ENCODE measurements at regions not wholly inside any gene's neighbourhood (a gene's known extent, or its start where the extent isn't known, plus 50 kb on each side); places are given as distances from the start of the nearest gene placed in this dataset.
A peak's percentile ranks its signal among the peaks of the same experiment; 100 is the strongest.

- Histone ChIP-seq H3K9me3 (no peaks in the 10 kb centered on the region), H3K4me3 (replicated peaks in 1 of 3) (no peak overlapping the region), H3K27ac (no peak overlapping the region), H3K36me3 (no peaks in the 10 kb centered on the region), H3K4me1 (peaks cover 0 to 5% of the 10 kb centered on the region in 2 donors), H3K27me3 (no peaks in the 10 kb centered on the region)
- no peak for DNase-seq
- whole genome bisulfite sequencing, 2 donors = 94 to 100% methylated on average over 1 of the region's 1 CpG
- TF ChIP-seq CTCF (IDR thresholded peaks at IDR 0.05) = no peak
- TF ChIP-seq POLR2A (IDR thresholded peaks at IDR 0.05) = no peak
- intact Hi-C loops (cut with DNase I) = no loop called here
These were observed 1020.4 kb upstream of the FBXO33 start for GRCh38 chr14:40452674-40453073.

- Histone ChIP-seq H3K9me3 (no peaks in the 10 kb centered on the region), H3K27ac (no peak overlapping the region), H3K36me3 (no peaks in the 10 kb centered on the region), H3K4me3 (replicated peaks in 1 of 3) (no peak overlapping the region), H3K27me3 (no peaks in the 10 kb centered on the region), H3K4me1 (no peaks in the 10 kb centered on the region)
- 27 to 41% methylated on average over 3 of the region's 3 CpGs for whole genome bisulfite sequencing, 2 donors
- intact Hi-C loops (cut with DNase I) = no loop called here
- peak; percentile 85 to 86 for DNase-seq
- no peak for TF ChIP-seq POLR2A (IDR thresholded peaks at IDR 0.05)
- TF ChIP-seq CTCF (IDR thresholded peaks at IDR 0.05) = no peak
These were observed 1014.8 kb upstream of the FBXO33 start for GRCh38 chr14:40447017-40447416.

- Histone ChIP-seq H3K27ac (no peak overlapping the region), H3K27me3 (no peaks in the 10 kb centered on the region), H3K36me3 (no peaks in the 10 kb centered on the region), H3K4me1 (no peaks in the 10 kb centered on the region), H3K4me3 (replicated peaks in 1 of 3) (no peak overlapping the region), H3K9me3 (no peaks in the 10 kb centered on the region)
- TF ChIP-seq POLR2A (IDR thresholded peaks at IDR 0.05) = no peak
- no peak for TF ChIP-seq CTCF (IDR thresholded peaks at IDR 0.05)
- WGBS, 2 donors = 94 to 95% methylated on average over 5 of the region's 5 CpGs
- no peak for DNase-seq
- intact Hi-C loops (cut with DNase I) = no loop called here
These were observed 1012.8 kb upstream of the FBXO33 start for GRCh38 chr14:40445020-40445419.

GRCh38 chr14:40436551-40436950 lies 1004.3 kb upstream of the FBXO33 start:
- no peak for TF ChIP-seq POLR2A (IDR thresholded peaks at IDR 0.05)
- no peak for TF ChIP-seq CTCF (IDR thresholded peaks at IDR 0.05)
- H3K27ac ChIP-seq = no peak overlapping the region
- no peaks in the 10 kb centered on the region for H3K4me1 ChIP-seq
- WGBS, 2 donors = 88 to 92% methylated on average over 3 of the region's 3 CpGs
- H3K4me3 ChIP-seq (replicated peaks in 1 of 3) = no peak overlapping the region
- no peaks in the 10 kb centered on the region for H3K36me3 ChIP-seq
- no peaks in the 10 kb centered on the region for H3K9me3 ChIP-seq
- DNase-seq = no peak
- intact Hi-C loops (cut with DNase I) = no loop called here
- H3K27me3 ChIP-seq = no peaks in the 10 kb centered on the region

GRCh38 chr14:40417777-40418401 lies 985.7 kb upstream of the FBXO33 start:
- WGBS, 2 donors = 42% methylated on average over 6 of the region's 6 CpGs

More at GRCh38 chr14:40417777-40418401, 985.7 kb upstream of the FBXO33 start:
- Histone ChIP-seq H3K27me3 (no peaks in the 10 kb centered on the region), H3K4me1 (no peaks in the 10 kb centered on the region), H3K36me3 (no peaks in the 10 kb centered on the region), H3K27ac (no peak overlapping the region), H3K9me3 (no peaks in the 10 kb centered on the region), H3K4me3 (replicated peaks in 1 of 3) (no peak overlapping the region)
- DNase-seq = peak; percentile 50 to 59
- intact Hi-C loops (cut with DNase I) = no loop called here
- TF ChIP-seq POLR2A (IDR thresholded peaks at IDR 0.05) (no peak), CTCF (IDR thresholded peaks at IDR 0.05) (peak; percentile 41 to 83 (median 72))
